ENCODE measurements at regions not wholly inside any gene's neighbourhood (a gene's known extent, or its start where the extent isn't known, plus 50 kb on each side); places are given as distances from the start of the nearest gene placed in this dataset.

DNA sequence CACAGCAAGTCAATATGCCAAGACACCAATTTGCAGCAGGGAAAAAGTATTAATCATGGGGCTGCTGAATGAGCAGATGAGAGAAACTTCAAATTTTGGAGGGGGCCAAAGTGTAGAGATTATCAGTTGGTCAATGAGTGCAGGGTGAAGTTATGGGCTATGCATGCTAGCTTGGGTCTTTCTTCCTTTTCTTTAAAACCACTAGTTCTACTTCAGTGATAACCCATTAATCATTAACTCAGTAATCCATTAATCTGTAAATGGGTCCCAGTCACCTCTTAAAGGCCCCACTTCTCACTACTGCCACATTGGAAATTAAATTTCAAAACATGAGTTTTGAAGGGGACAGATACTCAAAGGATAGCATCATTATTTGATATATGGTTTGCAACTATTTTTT, 688.6 kb upstream of the ADGRL4 start:
- Histone ChIP-seq H3K27ac (ENCODE audit: low read depth in 1 of 2, low read length in 2 of 2) (no peak overlapping the region), H3K4me2 (replicated peaks; ENCODE audit: extremely low read depth, low read length, poor library complexity, severe bottlenecking) (no peak overlapping the region), H3K27me3 (ENCODE audit: control insufficient read depth in 2 of 2, insufficient read depth in 2 of 2, low read length in 2 of 2) (no peaks in the 10 kb centered on the region), H3K36me3 (replicated peaks in 1 of 2; ENCODE audit: control insufficient read depth in 1 of 2, insufficient read depth in 2 of 2, low read length in 2 of 2) (no peaks in the 10 kb centered on the region), H2AFZ (ENCODE audit: insufficient read depth, low read depth, low read length, poor library complexity, severe bottlenecking) (no peak overlapping the region), H3K79me2 (ENCODE audit: insufficient read depth, low read length) (no peaks in the 10 kb centered on the region), H3K9me3 (replicated peaks in 1 of 2; ENCODE audit: control insufficient read depth in 1 of 2, insufficient read depth in 1 of 2, low read length in 2 of 2) (peaks cover 4 to 22% of the 10 kb centered on the region in 2 donors), H3K9ac (ENCODE audit: insufficient read depth, low read length, poor library complexity, severe bottlenecking) (no peak overlapping the region), H4K20me1 (ENCODE audit: insufficient read depth, low read length) (no peaks in the 10 kb centered on the region), H3K4me1 (ENCODE audit: control insufficient read depth in 1 of 2, insufficient read depth in 2 of 2, low read length in 2 of 2) (no peaks in the 10 kb centered on the region), H3K4me3 (replicated peaks in 1 of 3; ENCODE audit: low read depth in 2 of 3, low read length in 3 of 3) (no peak overlapping the region)
- TF ChIP-seq, protein P1, sequence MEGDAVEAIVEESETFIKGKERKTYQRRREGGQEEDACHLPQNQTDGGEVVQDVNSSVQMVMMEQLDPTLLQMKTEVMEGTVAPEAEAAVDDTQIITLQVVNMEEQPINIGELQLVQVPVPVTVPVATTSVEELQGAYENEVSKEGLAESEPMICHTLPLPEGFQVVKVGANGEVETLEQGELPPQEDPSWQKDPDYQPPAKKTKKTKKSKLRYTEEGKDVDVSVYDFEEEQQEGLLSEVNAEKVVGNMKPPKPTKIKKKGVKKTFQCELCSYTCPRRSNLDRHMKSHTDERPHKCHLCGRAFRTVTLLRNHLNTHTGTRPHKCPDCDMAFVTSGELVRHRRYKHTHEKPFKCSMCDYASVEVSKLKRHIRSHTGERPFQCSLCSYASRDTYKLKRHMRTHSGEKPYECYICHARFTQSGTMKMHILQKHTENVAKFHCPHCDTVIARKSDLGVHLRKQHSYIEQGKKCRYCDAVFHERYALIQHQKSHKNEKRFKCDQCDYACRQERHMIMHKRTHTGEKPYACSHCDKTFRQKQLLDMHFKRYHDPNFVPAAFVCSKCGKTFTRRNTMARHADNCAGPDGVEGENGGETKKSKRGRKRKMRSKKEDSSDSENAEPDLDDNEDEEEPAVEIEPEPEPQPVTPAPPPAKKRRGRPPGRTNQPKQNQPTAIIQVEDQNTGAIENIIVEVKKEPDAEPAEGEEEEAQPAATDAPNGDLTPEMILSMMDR (IDR thresholded peaks at IDR 0.05) = no peak
- H3K4me3 Mint-ChIP-seq = no peak overlapping the region
- no peak for DNase-seq
- H3K27me3 Mint-ChIP-seq (ENCODE audit: low read depth in 3 of 3) = no peaks in the 10 kb centered on the region
- intact Hi-C loops (cut with micrococcal nuclease) = no loop called here
- H3K9me3 Mint-ChIP-seq = peaks cover 19 to 29% (median 25%) of the 10 kb centered on the region in 7 donors
- no peak overlapping the region for H3K27ac Mint-ChIP-seq
- H3K36me3 Mint-ChIP-seq = no peaks in the 10 kb centered on the region
- no peaks in the 10 kb centered on the region for H3K4me1 Mint-ChIP-seq

DNA sequence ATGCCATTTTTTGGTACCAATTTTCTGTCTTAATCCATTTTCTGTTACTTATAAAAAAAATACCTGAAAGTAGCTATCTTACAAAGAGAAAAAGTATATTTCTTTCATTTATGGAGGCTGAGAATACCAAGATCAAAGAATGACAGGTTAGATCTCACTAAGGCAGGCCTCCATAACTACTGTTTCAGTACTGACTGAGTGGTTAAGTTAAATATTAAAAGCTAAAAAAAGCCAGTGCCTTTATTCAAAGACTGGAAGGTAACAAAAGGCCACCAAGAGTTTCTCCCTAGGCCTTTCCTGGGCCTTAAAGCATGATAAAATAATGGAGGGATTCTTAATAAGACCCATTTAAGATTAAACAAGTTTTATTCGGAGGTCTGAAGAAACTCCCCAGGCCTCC, 687.7 kb upstream of the ADGRL4 start:
- Histone ChIP-seq H3K9me3 (replicated peaks in 1 of 2; ENCODE audit: control insufficient read depth in 1 of 2, insufficient read depth in 1 of 2, low read length in 2 of 2) (peaks cover 7 to 18% of the 10 kb centered on the region in 2 donors), H3K4me1 (ENCODE audit: control insufficient read depth in 1 of 2, insufficient read depth in 2 of 2, low read length in 2 of 2) (no peaks in the 10 kb centered on the region), H3K36me3 (replicated peaks in 1 of 2; ENCODE audit: control insufficient read depth in 1 of 2, insufficient read depth in 2 of 2, low read length in 2 of 2) (no peaks in the 10 kb centered on the region), H3K4me2 (replicated peaks; ENCODE audit: extremely low read depth, low read length, poor library complexity, severe bottlenecking) (no peak overlapping the region), H3K79me2 (ENCODE audit: insufficient read depth, low read length) (no peaks in the 10 kb centered on the region), H2AFZ (ENCODE audit: insufficient read depth, low read depth, low read length, poor library complexity, severe bottlenecking) (no peak overlapping the region), H4K20me1 (ENCODE audit: insufficient read depth, low read length) (no peaks in the 10 kb centered on the region), H3K27ac (ENCODE audit: low read depth in 1 of 2, low read length in 2 of 2) (no peak overlapping the region), H3K27me3 (ENCODE audit: control insufficient read depth in 2 of 2, insufficient read depth in 2 of 2, low read length in 2 of 2) (no peaks in the 10 kb centered on the region), H3K9ac (ENCODE audit: insufficient read depth, low read length, poor library complexity, severe bottlenecking) (no peak overlapping the region), H3K4me3 (replicated peaks in 1 of 3; ENCODE audit: low read depth in 2 of 3, low read length in 3 of 3) (no peak overlapping the region)
- H3K9me3 Mint-ChIP-seq = peaks cover 15 to 24% (median 21%) of the 10 kb centered on the region in 7 donors
- H3K4me3 Mint-ChIP-seq = no peak overlapping the region
- WGBS (ENCODE audit: insufficient coverage) = no CpG with 5 or more reads among the region's 1 CpG
- no peak for DNase-seq
- no peaks in the 10 kb centered on the region for H3K27me3 Mint-ChIP-seq (ENCODE audit: low read depth in 3 of 3)
- no peaks in the 10 kb centered on the region for H3K4me1 Mint-ChIP-seq
- H3K36me3 Mint-ChIP-seq = no peaks in the 10 kb centered on the region
- intact Hi-C loops (cut with micrococcal nuclease) = no loop called here
- TF ChIP-seq, protein P1 (IDR thresholded peaks at IDR 0.05) = no peak
- no peak overlapping the region for H3K27ac Mint-ChIP-seq
